HepG2 (cell line): ENCODE measurements at regions not wholly inside any gene's neighbourhood (a gene's known extent, or its start where the extent isn't known, plus 50 kb on each side); places are given as distances from the start of the nearest gene placed in this dataset.

Experiments used
- ATAC-seq: fragments of 200-7000 bp; cut with Tn5 transposase; 3 replicates; pipeline ENCODE4 v1.9.1; 2020; ENCODE audit warnings: mild to moderate bottlenecking, moderate library complexity
- BruUV-seq: library from RNA; stranded (reverse); fragments of 400-500 nt; replicated peaks from 2 replicates; lab custom pipeline; 2021; lab: Mats Ljungman, UMichigan
- CTCF ChIA-PET: fragments of 300-600 bp; formaldehyde crosslinking; extraction: SDS; loops from one replicate; lab custom pipeline; 2021; ENCODE audit warnings: low total read pairs, inconsistent platforms, low intra/inter-chr PET ratio; lab: Yijun Ruan, JAX
- POLR2A ChIA-PET: fragments of 350-600 bp; sonication (Branson Sonifier 250); formaldehyde crosslinking; loops from one replicate; lab custom pipeline; 2020; ENCODE audit warnings: antibody characterized with exemption, inconsistent platforms; lab: Yijun Ruan, JAX
- DNase-seq: peaks from one replicate; pipeline ENCODE4 v3.0.0-alpha.2; 2015; ENCODE audit warnings: low spot score
- FAIRE-seq: peaks from 3 replicates; lab custom pipeline; 2011; peaks lifted over from hg19 to GRCh38; lab: Jason Lieb, UNC
- H2AFZ ChIP-seq: one replicate; pipeline ENCODE4 v1.6.1; 2011; ENCODE audit warnings: low read length, inconsistent platforms
- H3K27ac ChIP-seq: fragments of 300-600 bp; 3 replicates; pipeline ENCODE4 v1.8.0; 2011; ENCODE audit warnings: mixed run types, mild to moderate bottlenecking, mixed read lengths, low read length, inconsistent platforms; ENCODE audit not compliant: insufficient read depth; ENCODE audit errors: extremely low read length
- H3K27me3 ChIP-seq, 2 experiments: fragments of 200-600 bp in 1 of 2; 2 replicates in 1 of 2; 3 replicates in 1 of 2; pipeline versions ENCODE4 v1.6.0 to v1.8.0; 2011; ENCODE audit warnings: low read length in 2 of 2, mild to moderate bottlenecking in 2 of 2, moderate library complexity in 2 of 2, inconsistent platforms in 1 of 2; ENCODE audit not compliant: insufficient read depth in 2 of 2, control insufficient read depth in 1 of 2
- H3K36me3 ChIP-seq, 2 experiments: fragments of 200-600 bp in 1 of 2; replicated peaks in 1 of 2; 2 replicates in 1 of 2; 3 replicates in 1 of 2; pipeline versions ENCODE4 v1.5.1 to v1.8.0; 2011; ENCODE audit warnings: low read length in 2 of 2, inconsistent platforms in 1 of 2; ENCODE audit not compliant: insufficient read depth in 2 of 2, control insufficient read depth in 1 of 2
- H3K4me1 ChIP-seq: 2 replicates; pipeline ENCODE4 v1.5.1; 2012; ENCODE audit warnings: low read length, inconsistent platforms; ENCODE audit not compliant: insufficient read depth
- H3K4me2 ChIP-seq: 2 replicates; pipeline ENCODE4 v1.6.0; 2011; ENCODE audit warnings: low read depth, low read length, inconsistent platforms
- H3K4me3 ChIP-seq, 3 experiments: fragments of 200-600 bp in 1 of 3; sonication (generic), shearing (Covaris generic) in 1 of 3; replicated peaks in 1 of 3; 2 replicates each; pipeline ENCODE4 v1.5.1; 2011 to 2016; ENCODE audit warnings: low read length in 3 of 3, inconsistent platforms in 2 of 3, low read depth in 2 of 3, mild to moderate bottlenecking in 2 of 3, control low read depth in 1 of 3, mixed read lengths in 1 of 3; ENCODE audit not compliant: insufficient read depth in 1 of 3
- H3K79me2 ChIP-seq: one replicate; pipeline ENCODE4 v1.6.1; 2011; ENCODE audit warnings: low read length, inconsistent platforms; ENCODE audit not compliant: insufficient read depth
- H3K9ac ChIP-seq: 2 replicates; pipeline ENCODE4 v1.6.0; 2011; ENCODE audit warnings: mild to moderate bottlenecking, low read depth, low read length, inconsistent platforms; ENCODE audit not compliant: insufficient read depth
- H3K9me3 ChIP-seq: 2 replicates; pipeline ENCODE4 v1.5.1; 2012; ENCODE audit warnings: mild to moderate bottlenecking, low read length
- H4K20me1 ChIP-seq: 2 replicates; pipeline ENCODE4 v1.6.0; 2011; ENCODE audit warnings: inconsistent platforms, mild to moderate bottlenecking, low read length, moderate library complexity; ENCODE audit not compliant: insufficient read depth
- ELF4 ChIP-seq: sonication (generic); formaldehyde crosslinking; IDR thresholded peaks from 2 replicates; pipeline ENCODE4 v1.5.0; 2020; ENCODE audit warnings: missing genetic modification reagents, mild to moderate bottlenecking, moderate library complexity, borderline replicate concordance
- FOXA3 ChIP-seq: IDR thresholded peaks from 2 replicates; pipeline ENCODE4 v1.6.1; 2016; ENCODE audit warnings: missing genetic modification reagents, missing compliant biosample characterization
- FOXO1 ChIP-seq: sonication (generic); formaldehyde crosslinking; IDR thresholded peaks from 2 replicates; pipeline ENCODE4 v1.4.0; 2020; ENCODE audit warnings: missing genetic modification reagents
- MAZ ChIP-seq, 2 experiments: sonication (generic) in 1 of 2; formaldehyde crosslinking in 1 of 2; IDR thresholded peaks; 2 replicates each; pipeline versions ENCODE4 v1.5.0 to v1.6.1; 2012 to 2020; ENCODE audit warnings: low read depth in 2 of 2, mild to moderate bottlenecking in 2 of 2, borderline replicate concordance in 1 of 2, improper control_type of control experiment in 1 of 2, low read length in 1 of 2, missing genetic modification reagents in 1 of 2, moderate library complexity in 1 of 2
- MBD4 ChIP-seq: IDR thresholded peaks from 2 replicates; pipeline ENCODE4 v1.6.1; 2012; ENCODE audit warnings: low read length, inconsistent platforms, borderline replicate concordance
- MEIS2 ChIP-seq: sonication (generic); formaldehyde crosslinking; IDR thresholded peaks from 2 replicates; pipeline ENCODE4 v1.9.0; 2021; ENCODE audit warnings: mild to moderate bottlenecking, missing genetic modification reagents
- SOX13 ChIP-seq, 3 experiments: fragments of 450-650 bp in 1 of 3; sonication (generic) in 1 of 3; formaldehyde crosslinking in 1 of 3; IDR thresholded peaks in 2 of 3; conservative IDR thresholded peaks in 1 of 3; 2 replicates each; pipeline versions ENCODE4 v1.5.0 to v1.6.1; 2016 to 2020; ENCODE audit warnings: antibody characterized with exemption in 1 of 3, mild to moderate bottlenecking in 1 of 3, missing compliant biosample characterization in 1 of 3, missing genetic modification reagents in 1 of 3, moderate library complexity in 1 of 3
- ZFP41 ChIP-seq: sonication (generic); formaldehyde crosslinking; IDR thresholded peaks from 2 replicates; pipeline ENCODE4 v1.4.0; 2020; ENCODE audit warnings: mild to moderate bottlenecking, missing genetic modification reagents, borderline replicate concordance
- ZNF75D ChIP-seq: sonication (generic); formaldehyde crosslinking; IDR thresholded peaks from 2 replicates; pipeline ENCODE4 v1.8.1; 2023; ENCODE audit warnings: missing genetic modification reagents, mild to moderate bottlenecking, borderline replicate concordance
- ZZZ3 ChIP-seq: sonication (generic); formaldehyde crosslinking; IDR thresholded peaks from 2 replicates; pipeline ENCODE4 v1.4.0; 2020; ENCODE audit warnings: missing genetic modification reagents, mild to moderate bottlenecking, borderline replicate concordance
- WGBS: methylation state at CpG from one replicate; pipeline ENCODE4 v1.1.6; 2017; ENCODE audit warnings: low lambda C conversion rate; 5-methylcytosine and 5-hydroxymethylcytosine counted together
- in situ Hi-C: cut with HindIII; loops from 2 replicates; pipeline ENCODE4 v1.10.0; 2017; ENCODE audit warnings: low pct_unique_long_range_greater_than_20kb; ENCODE audit not compliant: extremely low pct_ligation_motif_present
- intact Hi-C: fragments of 100-400 bp; cut with micrococcal nuclease; formaldehyde crosslinking; loops from one replicate; pipeline ENCODE4 v1.10.0; 2022; ENCODE audit not compliant: unreplicated experiment
- TF ChIP-seq, protein P1 (sequence below): sonication (generic); formaldehyde crosslinking; IDR thresholded peaks from 2 replicates; pipeline ENCODE4 v1.9.0; 2021; ENCODE audit warnings: mild to moderate bottlenecking, missing genetic modification reagents
- TF ChIP-seq, protein P2 (sequence below): sonication (generic); formaldehyde crosslinking; IDR thresholded peaks from 2 replicates; pipeline ENCODE4 v1.8.0; 2022; ENCODE audit warnings: missing genetic modification reagents, low read depth, mild to moderate bottlenecking, borderline replicate concordance
- TF ChIP-seq, protein P3 (sequence below): IDR thresholded peaks from 2 replicates; pipeline ENCODE4 v1.6.1; 2016

DNA sequence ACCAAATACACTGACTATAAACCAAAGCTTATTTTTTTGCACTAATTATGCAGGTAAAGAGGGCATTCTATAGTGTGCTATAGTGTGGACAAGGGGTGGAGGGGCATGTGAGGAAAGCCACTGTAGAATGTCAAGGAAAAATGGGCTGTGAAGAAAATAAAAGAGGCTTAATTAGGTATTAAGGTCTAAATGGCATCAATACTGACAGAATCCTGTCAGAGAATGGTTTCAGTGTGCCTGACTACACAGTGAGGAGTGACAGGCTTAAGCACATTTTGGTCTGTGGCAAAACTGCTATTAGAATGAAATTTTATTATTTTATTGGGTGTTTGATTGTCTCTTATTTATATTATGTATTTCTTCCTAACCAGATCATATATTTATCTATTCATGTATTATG lies 787.6 kb upstream of the CELF4 start (continued):
- TF ChIP-seq, protein P1, sequence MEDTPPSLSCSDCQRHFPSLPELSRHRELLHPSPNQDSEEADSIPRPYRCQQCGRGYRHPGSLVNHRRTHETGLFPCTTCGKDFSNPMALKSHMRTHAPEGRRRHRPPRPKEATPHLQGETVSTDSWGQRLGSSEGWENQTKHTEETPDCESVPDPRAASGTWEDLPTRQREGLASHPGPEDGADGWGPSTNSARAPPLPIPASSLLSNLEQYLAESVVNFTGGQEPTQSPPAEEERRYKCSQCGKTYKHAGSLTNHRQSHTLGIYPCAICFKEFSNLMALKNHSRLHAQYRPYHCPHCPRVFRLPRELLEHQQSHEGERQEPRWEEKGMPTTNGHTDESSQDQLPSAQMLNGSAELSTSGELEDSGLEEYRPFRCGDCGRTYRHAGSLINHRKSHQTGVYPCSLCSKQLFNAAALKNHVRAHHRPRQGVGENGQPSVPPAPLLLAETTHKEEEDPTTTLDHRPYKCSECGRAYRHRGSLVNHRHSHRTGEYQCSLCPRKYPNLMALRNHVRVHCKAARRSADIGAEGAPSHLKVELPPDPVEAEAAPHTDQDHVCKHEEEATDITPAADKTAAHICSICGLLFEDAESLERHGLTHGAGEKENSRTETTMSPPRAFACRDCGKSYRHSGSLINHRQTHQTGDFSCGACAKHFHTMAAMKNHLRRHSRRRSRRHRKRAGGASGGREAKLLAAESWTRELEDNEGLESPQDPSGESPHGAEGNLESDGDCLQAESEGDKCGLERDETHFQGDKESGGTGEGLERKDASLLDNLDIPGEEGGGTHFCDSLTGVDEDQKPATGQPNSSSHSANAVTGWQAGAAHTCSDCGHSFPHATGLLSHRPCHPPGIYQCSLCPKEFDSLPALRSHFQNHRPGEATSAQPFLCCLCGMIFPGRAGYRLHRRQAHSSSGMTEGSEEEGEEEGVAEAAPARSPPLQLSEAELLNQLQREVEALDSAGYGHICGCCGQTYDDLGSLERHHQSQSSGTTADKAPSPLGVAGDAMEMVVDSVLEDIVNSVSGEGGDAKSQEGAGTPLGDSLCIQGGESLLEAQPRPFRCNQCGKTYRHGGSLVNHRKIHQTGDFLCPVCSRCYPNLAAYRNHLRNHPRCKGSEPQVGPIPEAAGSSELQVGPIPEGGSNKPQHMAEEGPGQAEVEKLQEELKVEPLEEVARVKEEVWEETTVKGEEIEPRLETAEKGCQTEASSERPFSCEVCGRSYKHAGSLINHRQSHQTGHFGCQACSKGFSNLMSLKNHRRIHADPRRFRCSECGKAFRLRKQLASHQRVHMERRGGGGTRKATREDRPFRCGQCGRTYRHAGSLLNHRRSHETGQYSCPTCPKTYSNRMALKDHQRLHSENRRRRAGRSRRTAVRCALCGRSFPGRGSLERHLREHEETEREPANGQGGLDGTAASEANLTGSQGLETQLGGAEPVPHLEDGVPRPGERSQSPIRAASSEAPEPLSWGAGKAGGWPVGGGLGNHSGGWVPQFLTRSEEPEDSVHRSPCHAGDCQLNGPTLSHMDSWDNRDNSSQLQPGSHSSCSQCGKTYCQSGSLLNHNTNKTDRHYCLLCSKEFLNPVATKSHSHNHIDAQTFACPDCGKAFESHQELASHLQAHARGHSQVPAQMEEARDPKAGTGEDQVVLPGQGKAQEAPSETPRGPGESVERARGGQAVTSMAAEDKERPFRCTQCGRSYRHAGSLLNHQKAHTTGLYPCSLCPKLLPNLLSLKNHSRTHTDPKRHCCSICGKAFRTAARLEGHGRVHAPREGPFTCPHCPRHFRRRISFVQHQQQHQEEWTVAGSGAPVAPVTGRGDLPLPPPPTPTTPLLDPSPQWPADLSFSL (CRISPR knock-in tag), result no peak
- no peak for TF ChIP-seq ZZZ3 (CRISPR knock-in tag)
- no peak for TF ChIP-seq ZFP41 (CRISPR knock-in tag)
- no peak for TF ChIP-seq FOXA3 (CRISPR knock-in tag)
- no peak for TF ChIP-seq FOXO1 (CRISPR knock-in tag)

DNA sequence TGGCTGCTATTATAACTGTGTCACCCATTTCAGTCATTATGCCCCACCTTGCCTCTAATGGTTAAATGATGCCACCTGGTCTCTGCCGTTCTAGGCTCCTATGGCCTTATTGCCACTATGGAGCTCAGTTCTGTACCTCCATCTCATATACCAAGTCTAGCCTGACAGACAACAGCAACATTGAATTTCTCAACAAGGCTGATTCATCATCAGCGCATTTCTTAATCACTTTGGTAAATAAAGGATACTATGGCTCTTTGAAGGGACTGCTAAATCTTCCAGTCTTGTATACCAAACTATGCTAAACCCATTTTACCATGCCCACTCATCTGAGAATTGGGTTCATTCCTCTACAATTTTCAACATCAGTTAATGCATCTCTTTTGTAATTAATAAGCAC lies 784.5 kb upstream of the CELF4 start:
- Histone ChIP-seq H4K20me1 (no peaks in the 10 kb centered on the region), H3K4me3 (no peak overlapping the region), H3K79me2 (no peaks in the 10 kb centered on the region), H3K27ac (no peak overlapping the region), H3K36me3 (no peaks in the 10 kb centered on the region), H3K4me1 (no peaks in the 10 kb centered on the region), H3K27me3 (no peaks in the 10 kb centered on the region), H3K9ac (no peak overlapping the region), H2AFZ (no peak overlapping the region), H3K4me2 (no peak overlapping the region), H3K9me3 (no peaks in the 10 kb centered on the region)
- WGBS, result 0% methylated on average over 2 of the region's 2 CpGs
- intact Hi-C loops (no loop called here), in situ Hi-C loops (no loop called here)
- no TSS peak for BruUV-seq
- DNase-seq, result no peak
- ChIA-PET POLR2A (no interaction called here), CTCF (no interaction called here)
- FAIRE-seq, result no peak
- no peak for ATAC-seq
- TF ChIP-seq ZNF75D (CRISPR knock-in tag), result no peak
- no peak for TF ChIP-seq MBD4
- TF ChIP-seq MAZ (IDR thresholded peaks at IDR 0.05; ENCODE audit: borderline replicate concordance, low read depth, low read length), result no peak
- no peak for TF ChIP-seq MAZ (CRISPR knock-in tag; IDR thresholded peaks at IDR 0.05; ENCODE audit: low read depth)
- TF ChIP-seq ELF4 (CRISPR knock-in tag), result no peak
- TF ChIP-seq, protein P2, sequence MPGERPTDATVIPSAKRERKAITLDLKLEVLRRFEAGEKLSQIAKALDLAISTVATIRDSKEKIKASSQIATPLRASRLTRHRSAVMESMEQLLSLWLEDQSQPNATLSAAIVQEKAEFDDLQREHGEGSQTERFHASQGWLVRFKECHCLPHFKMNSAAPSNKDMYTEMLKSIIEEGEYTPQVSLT, result no peak
- TF ChIP-seq, protein P3, sequence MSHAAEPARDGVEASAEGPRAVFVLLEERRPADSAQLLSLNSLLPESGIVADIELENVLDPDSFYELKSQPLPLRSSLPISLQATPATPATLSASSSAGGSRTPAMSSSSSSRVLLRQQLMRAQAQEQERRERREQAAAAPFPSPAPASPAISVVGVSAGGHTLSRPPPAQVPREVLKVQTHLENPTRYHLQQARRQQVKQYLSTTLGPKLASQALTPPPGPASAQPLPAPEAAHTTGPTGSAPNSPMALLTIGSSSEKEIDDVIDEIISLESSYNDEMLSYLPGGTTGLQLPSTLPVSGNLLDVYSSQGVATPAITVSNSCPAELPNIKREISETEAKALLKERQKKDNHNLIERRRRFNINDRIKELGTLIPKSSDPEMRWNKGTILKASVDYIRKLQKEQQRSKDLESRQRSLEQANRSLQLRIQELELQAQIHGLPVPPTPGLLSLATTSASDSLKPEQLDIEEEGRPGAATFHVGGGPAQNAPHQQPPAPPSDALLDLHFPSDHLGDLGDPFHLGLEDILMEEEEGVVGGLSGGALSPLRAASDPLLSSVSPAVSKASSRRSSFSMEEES (CRISPR knock-in tag), result no peak
- TF ChIP-seq MEIS2 (CRISPR knock-in tag), result no peak
- no peak for TF ChIP-seq SOX13 (IDR thresholded peaks at IDR 0.05)
- no peak for TF ChIP-seq SOX13 (CRISPR knock-in tag; conservative IDR thresholded peaks at IDR 0.05 in 1 of 2, IDR thresholded peaks at IDR 0.05 in 1 of 2)
